HL-60 (cell line): ENCODE measurements at regions not wholly inside any gene's neighbourhood (a gene's known extent, or its start where the extent isn't known, plus 50 kb on each side); places are given as distances from the start of the nearest gene placed in this dataset.

Experiments
- CTCF ChIP-seq: IDR thresholded peaks from one replicate; pipeline ENCODE4 v1.5.1; 2011; ENCODE audit warnings: low read length, control low read depth, inconsistent platforms; ENCODE audit not compliant: insufficient read depth
- GABPA ChIP-seq: IDR thresholded peaks from 2 replicates; pipeline ENCODE4 v1.6.1; 2012; ENCODE audit warnings: low read depth
- POLR2AphosphoS5 ChIP-seq: IDR thresholded peaks from 2 replicates; pipeline ENCODE4 v1.6.1; 2012; ENCODE audit warnings: low read depth

GRCh38 chr6:104589940-104590339 lies 269.8 kb downstream of the HACE1 start:
- TF ChIP-seq CTCF, result no peak
- no peak for TF ChIP-seq POLR2AphosphoS5
- TF ChIP-seq GABPA, result no peak
